ENCODE measurements at regions not wholly inside any gene's neighbourhood (a gene's known extent, or its start where the extent isn't known, plus 50 kb on each side); places are given as distances from the start of the nearest gene placed in this dataset.

GRCh38 chr4:188780028-188780427, 640.8 kb downstream of the TRIML1 start:
- TF ChIP-seq POLR2A (IDR thresholded peaks at IDR 0.05) (no peak), CTCF (IDR thresholded peaks at IDR 0.05) (no peak), EP300 (IDR thresholded peaks at IDR 0.05) (no peak)
